T-helper 22 cell (primary cell): ENCODE measurements at regions not wholly inside any gene's neighbourhood (a gene's known extent, or its start where the extent isn't known, plus 50 kb on each side); places are given as distances from the start of the nearest gene placed in this dataset.
"Not testable (repeated sequence)": the region's sequence is repeated elsewhere in the genome, so short reads cannot be mapped to it uniquely, and the experiment has no call there.

Experiments
- DNase-seq: peaks from one replicate; pipeline ENCODE4 v3.0.0-alpha.2; 2020; ENCODE audit warnings: low read depth

- no peak for DNase-seq
These were observed 77.3 kb downstream of the PPCDC start for GRCh38 chr15:75100679-75101078.

DNA sequence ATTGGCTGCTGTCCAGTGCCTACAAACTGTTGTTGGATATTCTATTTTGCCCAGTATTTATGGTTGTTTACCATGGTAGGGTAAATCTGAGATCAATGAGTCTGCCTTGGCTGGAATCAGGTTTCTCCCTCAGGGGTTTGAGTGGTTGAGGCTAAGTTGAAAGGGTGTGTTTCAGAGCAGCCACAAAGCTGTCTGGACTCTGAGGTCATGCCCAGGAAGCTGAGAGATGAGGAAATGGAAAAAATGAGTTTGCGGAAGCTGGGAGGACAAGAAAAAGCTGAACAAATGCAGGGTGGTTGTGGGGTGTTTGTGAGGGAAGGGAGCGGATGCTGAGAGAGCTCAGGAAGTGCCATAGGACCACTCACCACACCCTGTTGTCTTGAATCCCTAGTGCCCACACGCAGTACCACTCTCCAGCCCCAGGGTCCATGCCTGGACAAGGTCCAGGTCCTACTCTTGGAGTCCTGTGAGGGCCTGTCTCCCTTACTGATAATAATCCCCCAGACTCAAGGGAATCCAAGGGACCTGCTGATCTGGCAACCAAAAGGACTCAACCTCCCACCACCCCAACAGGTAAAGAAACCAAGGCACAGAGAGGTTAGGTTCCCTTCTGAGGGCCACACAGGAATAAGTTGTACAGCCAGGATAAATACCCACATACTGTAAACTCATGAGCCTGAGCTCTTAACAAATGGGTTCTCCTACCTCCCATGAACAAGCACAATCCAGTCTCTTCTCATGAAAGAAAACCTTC is 81.6 kb downstream of the PPCDC start:
- no peak for DNase-seq

- no peak for DNase-seq
These were observed 84.1 kb downstream of the PPCDC start for GRCh38 chr15:75107516-75107907.

DNA sequence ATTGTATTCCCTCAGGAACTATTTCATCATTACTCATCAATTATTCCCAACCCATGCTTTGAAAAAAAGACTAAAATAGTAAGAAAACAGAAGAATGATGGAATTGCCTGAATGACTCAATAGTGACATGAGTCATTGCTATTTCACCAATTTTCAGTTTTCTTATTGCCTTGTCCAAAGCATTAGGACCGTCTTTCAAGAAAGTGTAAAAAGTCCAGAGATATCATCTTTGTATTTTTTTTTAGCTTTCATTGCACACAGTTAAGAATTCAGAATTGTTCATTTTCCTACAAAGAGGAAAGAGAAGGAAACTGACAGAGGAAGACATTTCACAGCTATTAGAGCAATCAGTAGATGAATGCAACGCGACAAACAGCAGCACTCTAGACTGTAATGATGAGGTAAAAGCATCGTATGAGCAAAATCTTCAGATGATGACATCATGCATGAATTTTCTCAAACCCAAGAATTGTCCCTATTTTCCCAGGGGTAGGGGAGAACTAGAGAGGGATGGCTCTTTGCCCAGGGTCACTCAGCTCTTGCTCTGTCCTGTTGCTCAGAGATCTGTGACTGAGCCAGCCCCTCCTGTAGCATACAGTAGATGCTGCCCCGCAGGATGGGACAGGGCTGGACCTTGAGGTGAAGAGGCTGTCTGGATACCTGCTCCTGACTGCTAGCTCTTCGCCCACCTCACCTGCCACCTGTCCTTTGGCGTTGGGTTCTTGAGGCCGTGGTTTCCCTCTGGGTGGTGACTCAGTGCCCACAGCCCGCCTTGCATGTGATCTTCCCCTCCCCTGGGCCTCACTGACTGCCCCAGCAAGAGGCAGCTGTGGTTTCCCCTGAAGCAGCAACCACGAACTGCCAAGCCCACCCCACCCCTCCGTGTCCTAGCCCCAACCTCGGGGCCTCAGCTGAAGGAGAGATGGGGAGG is 84.8 kb downstream of the PPCDC start:
- DNase-seq = peak; percentile 7

- no peak for DNase-seq
These were observed 85.8 kb downstream of the PPCDC start for GRCh38 chr15:75109021-75109735.

DNA sequence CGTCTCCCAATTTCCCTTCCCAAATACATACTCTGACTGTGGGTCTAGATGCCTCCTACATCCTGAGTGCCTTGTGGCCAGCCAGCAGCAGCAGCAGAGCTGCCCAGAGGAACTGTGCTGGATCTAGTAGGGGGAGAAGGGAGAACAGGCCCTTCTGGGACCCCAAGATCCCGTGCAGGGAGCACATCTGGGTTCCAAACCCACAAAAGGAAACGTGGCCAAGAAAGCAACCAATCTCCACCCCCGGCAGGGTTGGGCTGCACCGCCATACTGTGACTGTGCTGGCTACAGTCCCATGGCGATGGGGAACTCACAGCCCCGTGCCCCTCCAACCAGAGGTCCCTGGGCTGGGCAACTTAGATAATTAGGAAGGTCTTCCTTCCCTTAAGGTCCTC is 86.3 kb downstream of the PPCDC start:
- no peak for DNase-seq

GRCh38 chr15:75112278-75112847 is 89.0 kb downstream of the PPCDC start:
- no peak for DNase-seq

- no peak for DNase-seq
These were observed 88.7 kb upstream of the C15orf39 start for GRCh38 chr15:75112848-75113492.

GRCh38 chr15:75114327-75114726 is 87.4 kb upstream of the C15orf39 start:
- no peak for DNase-seq

GRCh38 chr15:75114796-75115195 is 86.9 kb upstream of the C15orf39 start:
- no peak for DNase-seq

DNA sequence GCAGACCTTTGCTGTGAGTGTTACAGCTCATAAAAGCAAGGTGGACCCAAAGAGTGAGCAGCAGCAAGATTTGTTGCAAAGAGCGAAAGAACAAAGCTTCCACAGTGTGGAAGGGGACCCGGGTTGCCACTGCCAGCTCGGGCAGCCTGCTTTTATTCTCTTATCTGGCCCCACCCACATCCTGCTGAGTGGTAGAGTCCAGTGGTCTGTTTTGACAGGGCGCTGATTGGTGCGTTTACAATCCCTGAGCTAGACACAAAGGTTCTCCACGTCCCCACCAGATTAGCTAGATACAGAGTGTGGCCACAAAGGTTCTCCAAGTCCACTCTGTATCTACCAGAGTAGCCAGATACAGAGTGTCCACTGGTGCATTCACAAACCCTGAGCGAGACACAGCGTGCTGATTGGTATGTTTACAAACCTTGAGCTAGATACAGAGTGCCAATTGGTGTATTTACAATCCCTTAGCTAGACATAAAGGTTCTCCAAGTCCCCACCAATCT is 86.2 kb upstream of the C15orf39 start:
- DNase-seq = not testable (repeated sequence)

- DNase-seq = not testable (repeated sequence)
These were observed 85.5 kb upstream of the C15orf39 start for GRCh38 chr15:75116143-75116542.

- no peak for DNase-seq
These were observed 83.7 kb upstream of the C15orf39 start for GRCh38 chr15:75117993-75118392.

DNA sequence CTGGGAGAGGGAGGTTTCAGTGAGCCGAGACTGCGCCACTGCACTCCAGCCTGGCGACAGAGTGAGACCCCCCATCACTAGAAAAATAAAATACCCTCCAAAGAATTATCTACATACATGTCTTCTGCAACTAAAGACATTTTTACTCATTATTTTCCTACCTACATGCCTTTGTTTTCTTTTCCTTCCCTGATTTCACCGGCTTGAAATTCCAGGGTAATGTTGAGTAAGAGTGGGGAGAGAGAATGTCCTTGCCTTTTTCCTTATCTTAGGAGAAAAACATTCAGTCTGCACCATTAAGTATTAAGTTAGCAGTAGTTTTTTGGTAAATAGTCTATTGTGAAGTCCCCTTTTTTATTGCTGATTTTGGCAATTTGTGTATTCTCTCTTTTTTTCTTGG is 82.4 kb upstream of the C15orf39 start:
- not testable (repeated sequence) for DNase-seq

DNA sequence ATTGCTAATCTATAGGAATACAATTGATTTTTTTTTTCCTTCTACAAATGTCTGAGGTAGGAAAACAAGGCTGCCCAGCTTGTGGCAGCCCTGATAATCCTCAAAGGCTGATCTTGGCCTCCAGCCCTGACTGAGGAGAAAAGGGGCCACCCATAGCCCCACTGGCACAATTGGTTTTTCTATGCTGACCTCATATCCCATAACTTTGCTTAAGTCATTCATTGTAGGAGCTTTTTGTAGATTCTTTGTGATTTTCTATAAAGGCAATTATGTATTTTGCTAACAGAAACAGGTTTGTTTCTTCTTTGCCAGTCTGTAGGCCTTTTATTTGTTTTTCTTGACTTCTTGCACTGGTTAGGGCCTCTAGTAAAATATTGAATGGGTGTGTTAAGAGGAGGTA is 80.2 kb upstream of the C15orf39 start:
- no peak for DNase-seq

DNA sequence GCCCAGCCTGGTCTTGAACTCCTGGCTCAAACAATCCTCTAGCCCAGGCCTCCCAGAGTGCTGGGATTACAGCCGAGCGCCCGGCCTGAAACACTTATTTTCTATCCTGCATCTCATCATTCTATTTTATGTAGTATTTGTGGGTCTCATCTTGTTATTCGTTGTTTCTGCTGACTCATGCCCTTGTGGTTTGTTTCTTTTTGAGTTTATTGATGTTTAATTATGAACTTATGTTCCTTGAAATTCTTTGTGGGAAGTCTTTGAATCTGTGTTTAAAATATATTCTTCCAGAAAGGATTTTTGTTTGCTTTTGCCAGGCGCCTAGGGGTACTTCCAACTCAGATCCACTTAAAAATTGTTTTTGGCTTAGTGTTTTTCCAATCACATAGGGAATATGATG is 78.3 kb upstream of the C15orf39 start:
- DNase-seq = no peak

GRCh38 chr15:75124278-75124677 is 77.4 kb upstream of the C15orf39 start:
- not testable (repeated sequence) for DNase-seq

DNA sequence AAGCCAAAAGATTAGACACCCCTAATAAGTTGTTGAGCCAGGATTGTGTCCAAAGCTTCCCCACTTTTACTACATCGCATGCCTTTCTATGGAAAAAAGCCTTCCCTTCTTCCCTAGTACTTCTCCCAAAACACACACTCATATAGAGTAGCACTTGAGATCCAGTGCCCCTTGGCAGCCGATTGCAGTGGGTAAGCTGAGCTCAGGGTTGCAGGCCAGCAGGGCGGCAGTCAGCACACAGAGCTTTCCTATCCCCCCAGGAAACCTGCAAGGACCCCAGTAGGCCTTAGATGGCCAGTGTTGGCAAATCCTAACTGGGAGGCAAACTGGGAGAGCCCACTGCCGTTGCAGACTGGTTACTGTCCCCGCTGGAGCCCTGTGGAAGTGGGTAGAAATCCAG is 75.7 kb upstream of the C15orf39 start:
- DNase-seq = no peak

DNA sequence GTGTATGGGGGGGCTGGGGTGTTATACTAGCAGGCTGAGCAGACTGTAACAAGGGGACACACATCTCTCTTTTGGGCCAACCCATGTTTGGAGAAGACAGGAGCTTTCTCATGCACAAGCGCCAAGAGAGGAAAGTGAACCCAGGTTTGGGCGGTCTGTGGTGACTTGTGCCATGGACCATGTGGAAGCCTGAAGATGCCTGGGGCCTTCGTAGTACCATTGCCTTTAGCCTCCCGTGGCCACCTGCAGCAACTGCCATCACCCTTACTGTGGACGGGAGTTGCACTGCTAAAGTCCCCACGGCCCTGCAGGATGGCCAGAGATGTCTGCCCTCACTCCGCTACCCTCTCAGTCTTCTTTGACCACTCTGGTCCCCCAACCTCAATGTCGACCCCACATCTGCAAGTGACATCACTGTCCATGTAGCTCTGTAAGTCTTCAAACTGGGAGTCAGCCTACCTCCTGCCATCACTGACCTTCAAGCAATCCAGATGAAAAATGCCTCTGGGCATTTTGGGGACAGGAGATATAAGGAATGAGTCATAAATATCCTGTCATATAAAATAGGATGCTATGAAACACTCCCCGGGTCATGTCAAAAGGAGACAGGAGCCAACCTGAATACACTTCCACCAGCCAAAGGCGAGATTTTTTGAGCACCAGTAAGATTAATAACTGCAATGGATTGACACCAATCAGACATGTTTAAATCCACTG is 74.7 kb upstream of the C15orf39 start:
- DNase-seq = no peak

DNA sequence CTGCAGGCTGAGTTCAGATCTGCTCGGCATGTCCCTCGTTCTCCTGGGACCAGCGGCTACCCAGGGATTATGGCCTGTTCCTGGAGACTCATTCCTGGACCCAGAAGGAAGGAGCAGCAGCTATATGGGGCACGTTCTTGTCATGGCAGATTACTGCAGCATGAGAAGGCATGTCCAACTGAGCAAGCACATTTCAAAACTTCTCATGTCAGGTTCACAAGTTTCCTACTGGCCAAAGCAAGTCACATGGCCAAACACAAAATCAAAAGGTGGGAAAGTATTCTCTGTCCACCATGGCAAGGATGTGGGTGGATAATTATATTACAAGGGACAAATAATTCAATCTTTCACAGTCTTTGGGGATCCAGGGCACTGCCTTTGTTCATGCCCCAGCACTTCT is 71.9 kb upstream of the C15orf39 start:
- DNase-seq = no peak

- DNase-seq = no peak
These were observed 70.4 kb upstream of the C15orf39 start for GRCh38 chr15:75131269-75131643.
